22Rv1 (cell line): ENCODE measurements at regions not wholly inside any gene's neighbourhood (a gene's known extent, or its start where the extent isn't known, plus 50 kb on each side); places are given as distances from the start of the nearest gene placed in this dataset.

Experiments used
- CTCF ChIP-seq: fragments of 450-650 bp; IDR thresholded peaks from 2 replicates; pipeline ENCODE4 v1.5.1; 2017; ENCODE audit warnings: mild to moderate bottlenecking
- ZFX ChIP-seq: fragments of 450-650 bp; IDR thresholded peaks from 2 replicates; pipeline ENCODE4 v1.6.1; 2017; ENCODE audit warnings: antibody characterized with exemption, borderline replicate concordance

DNA sequence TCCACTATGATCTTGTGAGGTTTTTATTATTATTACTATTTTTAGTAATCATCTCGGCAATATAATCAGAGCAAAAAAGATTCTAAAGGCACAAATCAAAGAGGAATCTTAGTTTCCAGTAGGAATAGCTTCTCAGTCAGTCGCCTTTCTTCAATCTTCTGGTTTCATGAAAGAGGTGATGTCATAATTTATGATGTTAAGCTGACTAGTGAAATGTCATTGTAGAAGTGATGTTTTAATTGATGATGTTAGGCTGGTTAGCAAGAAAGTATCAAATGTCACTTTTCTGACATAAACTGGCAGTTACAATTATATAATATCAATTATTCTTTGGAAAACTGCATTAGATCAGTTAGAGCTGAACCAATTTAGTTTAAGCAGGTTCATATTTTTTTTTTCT lies 476.7 kb upstream of the ETAA1 start:
- TF ChIP-seq CTCF (no peak), ZFX (no peak)
